H1 (cell line): ENCODE measurements at regions not wholly inside any gene's neighbourhood (a gene's known extent, or its start where the extent isn't known, plus 50 kb on each side); places are given as distances from the start of the nearest gene placed in this dataset.

Experiments
- CTCF ChIA-PET: fragments of 300-600 bp; sonication (Branson Sonifier 250); formaldehyde crosslinking; loops from one replicate; lab custom pipeline; 2021; ENCODE audit not compliant: partially characterized antibody; lab: Charles Lee
- POLR2A ChIA-PET: fragments of 300-600 bp; sonication (Branson Sonifier 250); formaldehyde crosslinking; loops from one replicate; lab custom pipeline; 2021; ENCODE audit warnings: inconsistent platforms; ENCODE audit not compliant: partially characterized antibody; lab: Charles Lee
- DNase-seq, 2 experiments: peaks; one replicate each; pipeline versions ENCODE4 v3.0.0 to v3.0.0-alpha.2; 2010 to 2022; ENCODE audit warnings: low spot score in 2 of 2, low read depth in 1 of 2, mixed read lengths in 1 of 2
- FAIRE-seq: peaks from 2 replicates; lab custom pipeline; 2011; peaks lifted over from hg19 to GRCh38; lab: Jason Lieb, UNC
- H2AFZ ChIP-seq: 2 replicates; pipeline ENCODE4 v1.8.1; 2012; ENCODE audit warnings: low read length, inconsistent platforms
- H2AK5ac ChIP-seq: 2 replicates; pipeline ENCODE4 v1.6.1; 2013; ENCODE audit warnings: low read depth, low read length
- H2BK120ac ChIP-seq: replicated peaks from 2 replicates; pipeline ENCODE3; 2013; ENCODE audit warnings: low read depth, low read length, inconsistent platforms
- H2BK12ac ChIP-seq: 2 replicates; pipeline ENCODE4 v1.6.1; 2013; ENCODE audit warnings: low read depth, low read length
- H2BK15ac ChIP-seq: 2 replicates; pipeline ENCODE4 v1.6.1; 2013; ENCODE audit warnings: low read length
- H2BK20ac ChIP-seq: 2 replicates; pipeline ENCODE4 v1.6.1; 2013; ENCODE audit warnings: low read length
- H2BK5ac ChIP-seq: 2 replicates; pipeline ENCODE4 v1.6.1; 2013; ENCODE audit warnings: low read depth, low read length
- H3K14ac ChIP-seq: 2 replicates; pipeline ENCODE4 v1.6.1; 2013; ENCODE audit warnings: inconsistent platforms; ENCODE audit not compliant: insufficient read length
- H3K18ac ChIP-seq: 2 replicates; pipeline ENCODE4 v1.6.1; 2013; ENCODE audit warnings: low read length; ENCODE audit errors: extremely low read depth
- H3K23ac ChIP-seq: 2 replicates; pipeline ENCODE4 v1.6.1; 2013; ENCODE audit warnings: inconsistent platforms; ENCODE audit not compliant: insufficient read length
- H3K23me2 ChIP-seq: 2 replicates; pipeline ENCODE4 v1.6.1; 2013; ENCODE audit warnings: low read depth, low read length
- H3K27ac ChIP-seq: 2 replicates; pipeline ENCODE4 v1.6.1; 2011; ENCODE audit warnings: low read depth, low read length, inconsistent platforms
- H3K27me3 ChIP-seq, 4 experiments: replicated peaks in 1 of 4; 1 replicate in 1 of 4; 2 replicates in 3 of 4; pipeline versions ENCODE4 v1.6.1 to v1.8.1; 2011 to 2013; ENCODE audit warnings: low read length in 3 of 4, mild to moderate bottlenecking in 3 of 4, inconsistent platforms in 2 of 4, mixed read lengths in 2 of 4, moderate library complexity in 1 of 4; ENCODE audit not compliant: control insufficient read depth in 3 of 4, insufficient read depth in 3 of 4; ENCODE audit errors: extremely low read depth in 1 of 4
- H3K36me3 ChIP-seq, 4 experiments: 2 replicates each; pipeline versions ENCODE4 v1.6.1 to v1.8.1; 2011 to 2013; ENCODE audit warnings: mild to moderate bottlenecking in 4 of 4, low read length in 3 of 4, moderate library complexity in 2 of 4, control low read depth in 1 of 4, inconsistent platforms in 1 of 4; ENCODE audit not compliant: insufficient read depth in 4 of 4, control insufficient read depth in 2 of 4
- H3K4ac ChIP-seq: replicated peaks from 2 replicates; pipeline ENCODE3; 2013; ENCODE audit warnings: low read length, low read depth, mixed read lengths, inconsistent platforms; ENCODE audit not compliant: insufficient read length
- H3K4me1 ChIP-seq, 4 experiments: replicated peaks in 1 of 4; 1 replicate in 1 of 4; 2 replicates in 3 of 4; pipeline versions ENCODE4 v1.6.1 to v1.8.1; 2011 to 2013; ENCODE audit warnings: low read length in 3 of 4, inconsistent platforms in 2 of 4, mixed read lengths in 1 of 4; ENCODE audit not compliant: insufficient read depth in 4 of 4, control insufficient read depth in 3 of 4
- H3K4me2 ChIP-seq, 2 experiments: 2 replicates each; pipeline versions ENCODE4 v1.6.1 to v1.8.1; 2011 to 2013; ENCODE audit warnings: low read depth in 2 of 2, low read length in 2 of 2, control low read depth in 1 of 2, inconsistent platforms in 1 of 2, mild to moderate bottlenecking in 1 of 2; ENCODE audit not compliant: insufficient read depth in 1 of 2
- H3K4me3 ChIP-seq, 4 experiments: fragments of 200-600, 300-600 bp in 1 of 4; sonication (generic), shearing (Covaris generic), sonication (Bioruptor Twin) in 1 of 4; 2 replicates each; pipeline versions ENCODE4 v1.5.1 to v1.8.1; 2011 to 2016; ENCODE audit warnings: low read length in 4 of 4, low read depth in 3 of 4, control low read depth in 2 of 4, inconsistent platforms in 2 of 4, mild to moderate bottlenecking in 2 of 4, mixed read lengths in 1 of 4, moderate library complexity in 1 of 4; ENCODE audit not compliant: insufficient read depth in 2 of 4; ENCODE audit errors: extremely low read depth in 1 of 4
- H3K56ac ChIP-seq: replicated peaks from 2 replicates; pipeline ENCODE3; 2013; ENCODE audit warnings: low read depth, mild to moderate bottlenecking, mixed read lengths, low read length, inconsistent platforms; ENCODE audit not compliant: insufficient read length
- H3K79me1 ChIP-seq: 2 replicates; pipeline ENCODE4 v1.6.1; 2013; ENCODE audit warnings: low read depth, low read length, control low read depth
- H3K79me2 ChIP-seq, 2 experiments: 2 replicates each; pipeline versions ENCODE4 v1.6.1 to v1.8.1; 2012 to 2013; ENCODE audit warnings: low read length in 2 of 2, mild to moderate bottlenecking in 2 of 2, inconsistent platforms in 1 of 2; ENCODE audit not compliant: insufficient read depth in 2 of 2, control insufficient read depth in 1 of 2
- H3K9ac ChIP-seq, 4 experiments: replicated peaks in 1 of 4; 1 replicate in 1 of 4; 2 replicates in 3 of 4; pipeline versions ENCODE4 v1.6.1 to v1.8.1; 2011 to 2013; ENCODE audit warnings: low read depth in 3 of 4, low read length in 3 of 4, control low read depth in 2 of 4, mild to moderate bottlenecking in 2 of 4, moderate library complexity in 2 of 4, inconsistent platforms in 1 of 4; ENCODE audit errors: extremely low read depth in 1 of 4
- H3K9me3 ChIP-seq, 2 experiments: 2 replicates each; pipeline versions ENCODE4 v1.6.1 to v1.8.1; 2012 to 2013; ENCODE audit warnings: mild to moderate bottlenecking in 2 of 2, moderate library complexity in 2 of 2, control low read depth in 1 of 2, inconsistent platforms in 1 of 2, low read depth in 1 of 2, low read length in 1 of 2, mixed read lengths in 1 of 2; ENCODE audit not compliant: insufficient read depth in 2 of 2
- H4K20me1 ChIP-seq, 2 experiments: replicated peaks in 1 of 2; 2 replicates each; pipeline versions ENCODE3 to v1.8.1; 2011 to 2013; ENCODE audit warnings: inconsistent platforms in 2 of 2, low read length in 2 of 2, mild to moderate bottlenecking in 1 of 2; ENCODE audit not compliant: insufficient read depth in 2 of 2, control insufficient read depth in 1 of 2
- H4K5ac ChIP-seq: 2 replicates; pipeline ENCODE4 v1.6.1; 2013; ENCODE audit warnings: low read length, low read depth, mixed read lengths, inconsistent platforms; ENCODE audit not compliant: insufficient read length
- H4K8ac ChIP-seq: 2 replicates; pipeline ENCODE4 v1.8.0; 2013; ENCODE audit warnings: mild to moderate bottlenecking, moderate library complexity, low read length, inconsistent platforms; ENCODE audit not compliant: insufficient read depth; ENCODE audit errors: extremely low read depth
- H4K91ac ChIP-seq: replicated peaks from 2 replicates; pipeline ENCODE3; 2013; ENCODE audit warnings: low read length, mixed read lengths, inconsistent platforms; ENCODE audit not compliant: insufficient read length
- BCL11A ChIP-seq, 2 experiments: IDR thresholded peaks; one replicate each; pipeline ENCODE4 v1.6.1; 2011; ENCODE audit warnings: low read depth in 2 of 2, low read length in 2 of 2, mild to moderate bottlenecking in 2 of 2
- CREB1 ChIP-seq: IDR thresholded peaks from 2 replicates; pipeline ENCODE4 v1.6.1; 2012; ENCODE audit warnings: inconsistent platforms
- CTBP2 ChIP-seq: IDR thresholded peaks from 2 replicates; pipeline ENCODE4 v1.7.0; 2011; ENCODE audit warnings: borderline replicate concordance, mild to moderate bottlenecking, moderate library complexity, mixed read lengths, low read length; ENCODE audit not compliant: insufficient read depth, insufficient read length
- EP300 ChIP-seq, 2 experiments: IDR thresholded peaks; 1 replicate in 1 of 2; 2 replicates in 1 of 2; pipeline ENCODE4 v1.6.1; 2011 to 2012; ENCODE audit warnings: low read depth in 2 of 2, low read length in 2 of 2, mild to moderate bottlenecking in 2 of 2, borderline replicate concordance in 1 of 2, inconsistent platforms in 1 of 2, moderate library complexity in 1 of 2
- EZH2 ChIP-seq: fragments of 200-600 bp; sonication (generic); IDR thresholded peaks from 2 replicates; pipeline ENCODE4 v1.7.1; 2012; ENCODE audit warnings: low read depth, mild to moderate bottlenecking, moderate library complexity, low read length, inconsistent platforms; ENCODE audit not compliant: severe bottlenecking
- GABPA ChIP-seq: IDR thresholded peaks from 2 replicates; pipeline ENCODE4 v1.6.1; 2011; ENCODE audit warnings: mild to moderate bottlenecking, low read length, moderate library complexity, borderline replicate concordance; ENCODE audit not compliant: insufficient read depth
- KDM5A ChIP-seq: fragments of 200-600 bp; IDR thresholded peaks from 2 replicates; pipeline ENCODE4 v1.7.1; 2012; ENCODE audit warnings: mild to moderate bottlenecking, low read length, inconsistent platforms, mixed read lengths
- RAD21 ChIP-seq, 2 experiments: IDR thresholded peaks in 1 of 2; conservative IDR thresholded peaks in 1 of 2; 2 replicates each; pipeline ENCODE4 v1.6.1; 2011; ENCODE audit warnings: low read depth in 2 of 2, low read length in 2 of 2, improper control_type of control experiment in 1 of 2, inconsistent platforms in 1 of 2, mild to moderate bottlenecking in 1 of 2, moderate library complexity in 1 of 2
- RNF2 ChIP-seq: fragments of 200-900, 300-1000 bp; sonication (generic); IDR thresholded peaks from 2 replicates; pipeline ENCODE4 v1.7.1; 2016; ENCODE audit warnings: borderline replicate concordance, low read depth, mild to moderate bottlenecking, antibody characterized with exemption, low read length; ENCODE audit not compliant: poor library complexity, severe bottlenecking; ENCODE audit errors: missing control alignments
- SP1 ChIP-seq: IDR thresholded peaks from 2 replicates; pipeline ENCODE4 v1.6.1; 2011; ENCODE audit warnings: low read depth, low read length
- SP4 ChIP-seq: IDR thresholded peaks from 2 replicates; pipeline ENCODE4 v1.6.1; 2012; ENCODE audit warnings: low read length, inconsistent platforms
- TBP ChIP-seq: IDR thresholded peaks from 2 replicates; pipeline ENCODE4 v1.6.1; 2011; ENCODE audit warnings: low read depth, low read length, improper control_type of control experiment
- WGBS, 2 experiments: shearing (Covaris generic) in 1 of 2; methylation state at CpG; one replicate each; pipeline versions ENCODE4 v1.1.6 to v1.1.7; 2013 to 2015; ENCODE audit warnings: low lambda C conversion rate in 2 of 2, mixed read lengths in 2 of 2, inconsistent platforms in 1 of 2, low coverage in 1 of 2, missing lambda C conversion rate in 1 of 2; ENCODE audit not compliant: insufficient replicate concordance in 2 of 2, insufficient coverage in 1 of 2, insufficient read length in 1 of 2; ENCODE audit errors: extremely low coverage in 1 of 2, missing lambda C conversion rate in 1 of 2; 5-methylcytosine and 5-hydroxymethylcytosine counted together
- TF ChIP-seq, protein P1 (sequence below): IDR thresholded peaks from 2 replicates; pipeline ENCODE4 v1.6.1; 2011; ENCODE audit warnings: low read length, improper control_type of control experiment

DNA sequence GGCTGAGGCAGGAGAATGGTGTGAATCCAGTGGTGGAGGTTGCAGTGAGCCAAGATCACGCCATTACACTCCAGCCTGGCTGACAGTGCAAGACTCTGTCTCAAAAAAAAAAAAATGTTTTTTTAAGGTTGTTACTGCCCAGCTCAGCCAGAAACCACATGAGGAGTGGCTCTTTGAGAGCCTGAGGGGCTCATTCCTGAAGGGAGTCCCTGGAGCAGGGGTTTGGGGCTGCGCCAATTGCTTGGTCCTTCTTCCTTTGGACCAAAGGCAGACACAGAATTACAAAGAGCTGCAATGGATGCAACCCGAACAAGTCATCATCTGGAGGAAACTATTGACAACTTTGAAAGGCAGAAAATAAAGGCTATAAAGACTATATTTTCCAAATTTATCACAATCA, 60.6 kb upstream of the WWC2 start:
- Histone ChIP-seq H2BK20ac (no peak overlapping the region), H4K8ac (no peak overlapping the region), H3K79me1 (no peaks in the 10 kb centered on the region), H3K9ac (no peak overlapping the region), H3K27me3 (no peaks in the 10 kb centered on the region), H3K27ac (no peak overlapping the region), H3K4ac (no peak overlapping the region), H2BK15ac (no peak overlapping the region), H3K4me1 (no peaks in the 10 kb centered on the region), H3K56ac (no peak overlapping the region), H3K9me3 (no peaks in the 10 kb centered on the region; a peak in 1 of 4 replicates), H3K79me2 (no peaks in the 10 kb centered on the region), H2AK5ac (no peak overlapping the region), H2AFZ (no peak overlapping the region), H3K14ac (no peak overlapping the region), H3K4me3 (no peak overlapping the region), H3K18ac (no peak overlapping the region), H3K36me3 (no peaks in the 10 kb centered on the region), H3K4me2 (no peak overlapping the region), H3K23ac (no peak overlapping the region), H4K91ac (no peak overlapping the region), H4K5ac (no peak overlapping the region), H2BK120ac (no peak overlapping the region), H2BK5ac (no peak overlapping the region), H3K23me2 (no peaks in the 10 kb centered on the region), H2BK12ac (no peak overlapping the region), H4K20me1 (no peaks in the 10 kb centered on the region)
- no peak for DNase-seq
- ChIA-PET CTCF (interaction anchor here (0.7 to 0.9 kb wide), 2 partner anchors 69 to 100 kb away, joined by 3 to 5 read pairs; no protein-coding TSS in a partner anchor), POLR2A (no interaction called here)
- whole genome bisulfite sequencing, 2 experiments: 90% methylated on average over 3 of the region's 3 CpGs; no CpG with 5 or more reads in 1 of the 2 experiments
- no peak for FAIRE-seq
- TF ChIP-seq CREB1: no peak
- TF ChIP-seq EP300 (IDR thresholded peaks at IDR 0.05; ENCODE audit: borderline replicate concordance in 1 of 2, low read depth in 2 of 2, low read length in 2 of 2): no peak
- TF ChIP-seq KDM5A: no peak
- TF ChIP-seq CTBP2: no peak
- no peak for TF ChIP-seq GABPA
- no peak for TF ChIP-seq BCL11A (IDR thresholded peaks at IDR 0.05; ENCODE audit: low read depth in 2 of 2, low read length in 2 of 2)
- TF ChIP-seq, protein P1, sequence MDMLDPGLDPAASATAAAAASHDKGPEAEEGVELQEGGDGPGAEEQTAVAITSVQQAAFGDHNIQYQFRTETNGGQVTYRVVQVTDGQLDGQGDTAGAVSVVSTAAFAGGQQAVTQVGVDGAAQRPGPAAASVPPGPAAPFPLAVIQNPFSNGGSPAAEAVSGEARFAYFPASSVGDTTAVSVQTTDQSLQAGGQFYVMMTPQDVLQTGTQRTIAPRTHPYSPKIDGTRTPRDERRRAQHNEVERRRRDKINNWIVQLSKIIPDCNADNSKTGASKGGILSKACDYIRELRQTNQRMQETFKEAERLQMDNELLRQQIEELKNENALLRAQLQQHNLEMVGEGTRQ: no peak
- TF ChIP-seq SP1: no peak
- no peak for TF ChIP-seq RNF2
- no peak for TF ChIP-seq SP4
- TF ChIP-seq EZH2: no peak
- TF ChIP-seq TBP: no peak
- no peak for TF ChIP-seq RAD21 (IDR thresholded peaks at IDR 0.05 in 1 of 2, conservative IDR thresholded peaks at IDR 0.05 in 1 of 2; ENCODE audit: low read depth in 2 of 2, low read length in 2 of 2)
